ENCODE measurements at regions not wholly inside any gene's neighbourhood (a gene's known extent, or its start where the extent isn't known, plus 50 kb on each side); places are given as distances from the start of the nearest gene placed in this dataset.

DNA sequence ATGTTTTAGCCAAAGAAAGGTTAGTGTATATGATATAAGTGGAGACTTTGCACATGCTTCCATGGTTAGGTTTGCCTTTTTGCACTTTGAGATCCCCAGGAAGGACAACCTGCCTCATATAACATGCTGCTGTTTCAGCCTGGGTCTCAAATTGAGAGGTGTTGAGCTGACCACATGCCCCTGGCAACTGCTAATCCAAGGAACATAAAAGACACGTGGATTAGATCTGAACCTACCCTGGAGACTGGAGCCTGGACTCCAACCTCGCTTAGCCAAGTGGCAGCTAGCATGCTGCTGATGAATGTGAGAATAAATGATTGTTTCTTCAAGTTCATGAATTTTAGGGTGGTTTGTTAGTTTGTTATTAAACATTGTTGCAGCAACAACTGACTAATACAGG is 301.8 kb upstream of the TBC1D5 start:
- TF ChIP-seq ZNF384 (IDR thresholded peaks at IDR 0.05) = no peak
- no peak for TF ChIP-seq BHLHE40 (IDR thresholded peaks at IDR 0.05; ENCODE audit: borderline replicate concordance)
- TF ChIP-seq HDGF (IDR thresholded peaks at IDR 0.05; ENCODE audit: borderline replicate concordance) = no peak
- TF ChIP-seq L3MBTL2 (conservative IDR thresholded peaks at IDR 0.05) = no peak
- TF ChIP-seq PKNOX1 (IDR thresholded peaks at IDR 0.05) = no peak
- TF ChIP-seq SP1 (IDR thresholded peaks at IDR 0.05) = no peak
- no peak for TF ChIP-seq ARNT (IDR thresholded peaks at IDR 0.05)
- no peak for TF ChIP-seq LEF1 (IDR thresholded peaks at IDR 0.05; ENCODE audit: borderline replicate concordance)
- no peak for TF ChIP-seq FOXK2 (IDR thresholded peaks at IDR 0.05)
- no peak for TF ChIP-seq SUZ12 (IDR thresholded peaks at IDR 0.05)
- no peak for TF ChIP-seq FOXM1 (IDR thresholded peaks at IDR 0.05; ENCODE audit: borderline replicate concordance)
- TF ChIP-seq ELF4 (IDR thresholded peaks at IDR 0.05) = no peak

All from HEK293T (cell line).